ENCODE measurements at regions not wholly inside any gene's neighbourhood (a gene's known extent, or its start where the extent isn't known, plus 50 kb on each side); places are given as distances from the start of the nearest gene placed in this dataset.

- no peak for TF ChIP-seq CTCF (IDR thresholded peaks at IDR 0.05; ENCODE audit: unreplicated experiment)
- peaks cover 7% of the 10 kb centered on the region for H3K9me3 Mint-ChIP-seq (ENCODE audit: low read depth, unreplicated experiment)
- CTCF ChIA-PET = no interaction called here
- H3K36me3 Mint-ChIP-seq (ENCODE audit: insufficient read depth, unreplicated experiment) = no peaks in the 10 kb centered on the region
- H3K4me1 Mint-ChIP-seq (ENCODE audit: low read depth, unreplicated experiment) = no peaks in the 10 kb centered on the region
- no peak for DNase-seq
- no TSS peak for BruUV-seq (replicated peaks)
- H3K27me3 Mint-ChIP-seq (ENCODE audit: unreplicated experiment) = no peaks in the 10 kb centered on the region
- H3K27ac Mint-ChIP-seq (ENCODE audit: unreplicated experiment) = no peak overlapping the region
- H3K4me3 Mint-ChIP-seq (ENCODE audit: low read depth, unreplicated experiment) = no peak overlapping the region
- intact Hi-C loops (cut with micrococcal nuclease; ENCODE audit: unreplicated experiment) = no loop called here
Measured at GRCh38 chr15:27623149-27623548, 476.0 kb downstream of the OCA2 start.

GRCh38 chr15:27622371-27622770 lies 476.7 kb downstream of the OCA2 start:
- BruUV-seq (replicated peaks) = no TSS peak
- Mint-ChIP-seq H3K27ac (ENCODE audit: unreplicated experiment) (no peak overlapping the region), H3K27me3 (ENCODE audit: unreplicated experiment) (no peaks in the 10 kb centered on the region), H3K9me3 (ENCODE audit: low read depth, unreplicated experiment) (peaks cover 4% of the 10 kb centered on the region), H3K36me3 (ENCODE audit: insufficient read depth, unreplicated experiment) (no peaks in the 10 kb centered on the region), H3K4me1 (ENCODE audit: low read depth, unreplicated experiment) (no peaks in the 10 kb centered on the region), H3K4me3 (ENCODE audit: low read depth, unreplicated experiment) (no peak overlapping the region)
- TF ChIP-seq CTCF (IDR thresholded peaks at IDR 0.05; ENCODE audit: unreplicated experiment) = no peak
- CTCF ChIA-PET = no interaction called here
- intact Hi-C loops (cut with micrococcal nuclease; ENCODE audit: unreplicated experiment) = no loop called here
- no peak for DNase-seq

GRCh38 chr15:27619204-27619603 lies 479.9 kb downstream of the OCA2 start:
- H3K4me3 Mint-ChIP-seq (ENCODE audit: low read depth, unreplicated experiment) = no peak overlapping the region
- no TSS peak for BruUV-seq (replicated peaks)
- H3K27ac Mint-ChIP-seq (ENCODE audit: unreplicated experiment) = no peak overlapping the region
- H3K36me3 Mint-ChIP-seq (ENCODE audit: insufficient read depth, unreplicated experiment) = no peaks in the 10 kb centered on the region
- TF ChIP-seq CTCF (IDR thresholded peaks at IDR 0.05; ENCODE audit: unreplicated experiment) = no peak
- no peak for DNase-seq
- CTCF ChIA-PET = no interaction called here
- no peaks in the 10 kb centered on the region for H3K4me1 Mint-ChIP-seq (ENCODE audit: low read depth, unreplicated experiment)
- no peaks in the 10 kb centered on the region for H3K27me3 Mint-ChIP-seq (ENCODE audit: unreplicated experiment)
- peaks cover 2% of the 10 kb centered on the region for H3K9me3 Mint-ChIP-seq (ENCODE audit: low read depth, unreplicated experiment)
- intact Hi-C loops (cut with micrococcal nuclease; ENCODE audit: unreplicated experiment) = no loop called here

- no peaks in the 10 kb centered on the region for H3K4me1 Mint-ChIP-seq (ENCODE audit: low read depth, unreplicated experiment)
- CTCF ChIA-PET = no interaction called here
- peaks cover 2% of the 10 kb centered on the region for H3K9me3 Mint-ChIP-seq (ENCODE audit: low read depth, unreplicated experiment)
- no peaks in the 10 kb centered on the region for H3K27me3 Mint-ChIP-seq (ENCODE audit: unreplicated experiment)
- intact Hi-C loops (cut with micrococcal nuclease; ENCODE audit: unreplicated experiment) = no loop called here
- no peaks in the 10 kb centered on the region for H3K36me3 Mint-ChIP-seq (ENCODE audit: insufficient read depth, unreplicated experiment)
- H3K4me3 Mint-ChIP-seq (ENCODE audit: low read depth, unreplicated experiment) = no peak overlapping the region
- TF ChIP-seq CTCF (IDR thresholded peaks at IDR 0.05; ENCODE audit: unreplicated experiment) = no peak
- no peak for DNase-seq
- BruUV-seq (replicated peaks) = no TSS peak
- H3K27ac Mint-ChIP-seq (ENCODE audit: unreplicated experiment) = no peak overlapping the region
Measured at GRCh38 chr15:27617013-27617412, 482.1 kb downstream of the OCA2 start.

- Mint-ChIP-seq H3K27ac (ENCODE audit: unreplicated experiment) (no peak overlapping the region), H3K4me3 (ENCODE audit: low read depth, unreplicated experiment) (no peak overlapping the region), H3K9me3 (ENCODE audit: low read depth, unreplicated experiment) (no peaks in the 10 kb centered on the region), H3K27me3 (ENCODE audit: unreplicated experiment) (no peaks in the 10 kb centered on the region), H3K4me1 (ENCODE audit: low read depth, unreplicated experiment) (no peaks in the 10 kb centered on the region), H3K36me3 (ENCODE audit: insufficient read depth, unreplicated experiment) (no peaks in the 10 kb centered on the region)
- no peak for TF ChIP-seq CTCF (IDR thresholded peaks at IDR 0.05; ENCODE audit: unreplicated experiment)
- intact Hi-C loops (cut with micrococcal nuclease; ENCODE audit: unreplicated experiment) = no loop called here
- no peak for DNase-seq
- BruUV-seq (replicated peaks) = no TSS peak
- CTCF ChIA-PET = no interaction called here
Measured at GRCh38 chr15:27608248-27608647, 490.9 kb downstream of the OCA2 start.

Data from Calu3 (cell line).